Tibial nerve (tissue), 4 donors: ENCODE measurements at regions not wholly inside any gene's neighbourhood (a gene's known extent, or its start where the extent isn't known, plus 50 kb on each side); places are given as distances from the start of the nearest gene placed in this dataset.

Experiments
- DNase-seq, 2 donors: peaks; one replicate each; pipeline ENCODE4 v3.0.0-alpha.2; 2019; ENCODE audit warnings: low spot score in 2 of 2
- H3K27ac ChIP-seq, 4 donors: fragments of 200-600 bp; sonication (generic) in 3 of 4; one replicate each; pipeline ENCODE4 v1.5.1; 2017 to 2019; ENCODE audit warnings: mild to moderate bottlenecking in 1 of 4
- H3K27me3 ChIP-seq, 2 donors: fragments of 200-600 bp; sonication (generic) in 1 of 2; one replicate each; pipeline versions ENCODE4 v1.5.1 to v1.6.0; 2017 to 2019
- H3K36me3 ChIP-seq, 3 donors: fragments of 200-600 bp; sonication (generic); one replicate each; pipeline ENCODE4 v1.5.1; 2018 to 2019
- H3K4me1 ChIP-seq, 4 donors: fragments of 200-600 bp; sonication (generic) in 3 of 4; one replicate each; pipeline ENCODE4 v1.5.1; 2017 to 2019
- H3K4me3 ChIP-seq, 4 donors: fragments of 200-600 bp; sonication (generic) in 3 of 4; one replicate each; pipeline ENCODE4 v1.5.1; 2017 to 2019; ENCODE audit warnings: mild to moderate bottlenecking in 1 of 4, moderate library complexity in 1 of 4
- H3K9me3 ChIP-seq, 4 donors: fragments of 200-600 bp; sonication (generic) in 3 of 4; one replicate each; pipeline ENCODE4 v1.5.1; 2017 to 2019
- CTCF ChIP-seq, 5 experiments: fragments of 200-600 bp in 3 of 5; fragments of 450-650 bp in 2 of 5; sonication (generic) in 3 of 5; IDR thresholded peaks; one replicate each; pipeline ENCODE4 v1.5.1; 2016 to 2019; ENCODE audit warnings: antibody characterized with exemption in 5 of 5, mild to moderate bottlenecking in 3 of 5, moderate library complexity in 2 of 5
- EP300 ChIP-seq, 2 donors: sonication (generic); formaldehyde crosslinking; IDR thresholded peaks; one replicate each; pipeline ENCODE4 v1.6.1; 2017; ENCODE audit warnings: antibody characterized with exemption in 2 of 2, mild to moderate bottlenecking in 1 of 2
- POLR2A ChIP-seq, 2 donors: fragments of 450-650 bp; IDR thresholded peaks; one replicate each; pipeline ENCODE4 v1.6.1; 2017; ENCODE audit warnings: antibody characterized with exemption in 2 of 2, mild to moderate bottlenecking in 2 of 2, moderate library complexity in 2 of 2
- WGBS, 2 donors: methylation state at CpG; one replicate each; pipeline ENCODE4 v1.1.5; 2018; 5-methylcytosine and 5-hydroxymethylcytosine counted together

- no peak for DNase-seq
- Histone ChIP-seq H3K36me3 (no peaks in the 10 kb centered on the region), H3K9me3 (no peaks in the 10 kb centered on the region), H3K27me3 (no peaks in the 10 kb centered on the region), H3K27ac (peak overlapping the region; percentile 57 to 99 (median 88)), H3K4me3 (no peak overlapping the region), H3K4me1 (peaks cover 10 to 98% (median 81%) of the 10 kb centered on the region in 4 donors)
- TF ChIP-seq EP300 (IDR thresholded peaks at IDR 0.05): no peak
- TF ChIP-seq POLR2A (IDR thresholded peaks at IDR 0.05): no peak
- no peak for TF ChIP-seq CTCF (IDR thresholded peaks at IDR 0.05)
- 62 to 65% methylated on average over 16 to 22 of the region's 22 CpGs for WGBS, 2 donors
Observed at GRCh38 chr12:124505001-124505818, 62.2 kb downstream of the NCOR2 start.

DNA sequence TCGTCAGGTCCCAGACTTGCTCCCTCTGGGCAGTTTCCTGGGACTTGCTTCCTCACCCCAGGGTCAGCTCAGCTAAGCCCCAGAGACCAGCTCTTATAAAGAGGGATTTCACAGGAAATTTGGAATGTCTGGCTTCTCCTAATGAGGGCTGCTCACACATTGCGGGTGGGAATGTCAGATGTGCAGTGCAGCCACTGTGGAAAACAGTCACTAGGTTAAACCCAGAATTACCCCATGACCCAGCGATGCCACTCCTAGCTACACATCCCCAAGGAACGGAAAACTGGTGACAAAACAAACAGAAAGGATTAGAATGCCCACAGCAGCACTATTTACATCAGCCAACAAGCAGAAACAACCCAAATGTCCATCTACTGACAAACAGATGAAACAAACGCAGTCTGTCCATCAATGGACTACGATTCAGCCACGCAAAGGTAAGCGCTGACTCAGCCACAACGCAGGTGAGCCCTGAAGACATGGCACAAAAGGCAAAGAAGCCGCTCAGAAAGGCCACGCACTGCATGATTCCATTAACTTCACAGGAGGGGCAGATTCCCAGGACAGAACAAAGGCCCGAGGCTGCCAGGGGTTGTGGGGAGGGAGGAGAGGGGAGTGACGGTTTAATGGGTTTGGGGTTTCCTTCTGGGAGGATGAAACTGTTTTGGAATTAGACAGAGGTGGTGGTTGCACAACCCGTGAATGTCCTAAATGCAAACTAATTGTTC lies 63.0 kb downstream of the NCOR2 start:
- Histone ChIP-seq H3K4me3 (no peak overlapping the region), H3K9me3 (no peaks in the 10 kb centered on the region), H3K36me3 (no peaks in the 10 kb centered on the region), H3K27ac (peak overlapping the region; percentile 44 to 99 (median 76)), H3K27me3 (no peaks in the 10 kb centered on the region), H3K4me1 (peaks cover 7 to 98% (median 79%) of the 10 kb centered on the region in 4 donors)
- no peak for DNase-seq
- WGBS, 2 donors: 47 to 48% methylated on average over 14 of the region's 14 CpGs
- no peak for TF ChIP-seq CTCF (IDR thresholded peaks at IDR 0.05)
- no peak for TF ChIP-seq EP300 (IDR thresholded peaks at IDR 0.05)
- TF ChIP-seq POLR2A (IDR thresholded peaks at IDR 0.05): no peak

DNA sequence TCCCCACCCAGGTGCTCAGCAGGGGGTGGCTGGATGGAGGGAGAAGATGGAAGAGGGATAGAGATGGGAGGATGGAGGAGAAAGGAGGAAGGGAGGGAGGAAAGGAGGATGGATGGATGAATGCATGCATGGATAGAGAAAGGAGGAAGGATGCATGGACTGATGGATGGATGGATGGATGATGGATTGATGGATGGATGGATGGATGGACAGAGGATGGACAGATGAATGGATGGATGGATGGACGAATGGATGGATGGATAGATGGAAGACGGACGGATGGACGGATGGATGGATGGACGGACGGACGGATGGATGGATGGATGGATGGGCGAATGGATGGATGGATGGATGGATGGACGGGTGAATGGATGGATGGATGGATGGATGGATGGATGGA lies 64.1 kb downstream of the NCOR2 start:
- Histone ChIP-seq H3K4me1 (peaks cover 11 to 98% (median 79%) of the 10 kb centered on the region in 4 donors), H3K36me3 (no peaks in the 10 kb centered on the region), H3K9me3 (no peaks in the 10 kb centered on the region), H3K4me3 (no peak overlapping the region), H3K27ac (peak overlapping the region in 2 of 4 donors; percentile 78 to 88), H3K27me3 (no peaks in the 10 kb centered on the region)
- no peak for DNase-seq
- 86 to 88% methylated on average over 9 of the region's 9 CpGs for WGBS, 2 donors
- no peak for TF ChIP-seq CTCF (IDR thresholded peaks at IDR 0.05)

DNA sequence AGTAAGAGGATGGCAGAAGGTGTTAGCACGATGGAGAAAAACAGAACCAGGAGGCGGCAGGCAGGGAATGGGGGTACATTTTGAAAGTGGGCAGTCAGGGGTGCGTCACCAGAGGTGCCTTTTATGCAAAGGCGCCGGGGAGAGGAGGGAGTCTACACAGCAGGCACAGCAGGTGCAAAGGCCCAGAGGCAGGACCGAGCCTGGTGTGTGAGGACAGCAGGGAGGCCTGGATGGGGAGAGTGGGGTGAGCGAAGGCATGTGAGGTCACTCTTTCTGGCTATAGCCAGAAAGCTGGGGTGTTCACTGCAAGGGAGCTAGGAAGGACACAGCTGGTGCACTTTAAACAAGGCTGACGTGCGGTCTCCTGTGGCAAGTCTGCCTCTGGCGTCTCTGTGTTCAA lies 65.0 kb downstream of the NCOR2 start:
- DNase-seq: no peak
- TF ChIP-seq CTCF (IDR thresholded peaks at IDR 0.05): no peak
- no peak for TF ChIP-seq POLR2A (IDR thresholded peaks at IDR 0.05)
- no peak for TF ChIP-seq EP300 (IDR thresholded peaks at IDR 0.05)
- Histone ChIP-seq H3K27ac (peak overlapping the region in 2 of 4 donors; percentile 78 to 88), H3K9me3 (no peaks in the 10 kb centered on the region), H3K4me1 (peaks cover 9 to 98% (median 79%) of the 10 kb centered on the region in 4 donors), H3K27me3 (no peaks in the 10 kb centered on the region), H3K36me3 (no peaks in the 10 kb centered on the region), H3K4me3 (no peak overlapping the region)
- WGBS, 2 donors: 80 to 90% methylated on average over 10 of the region's 10 CpGs

DNA sequence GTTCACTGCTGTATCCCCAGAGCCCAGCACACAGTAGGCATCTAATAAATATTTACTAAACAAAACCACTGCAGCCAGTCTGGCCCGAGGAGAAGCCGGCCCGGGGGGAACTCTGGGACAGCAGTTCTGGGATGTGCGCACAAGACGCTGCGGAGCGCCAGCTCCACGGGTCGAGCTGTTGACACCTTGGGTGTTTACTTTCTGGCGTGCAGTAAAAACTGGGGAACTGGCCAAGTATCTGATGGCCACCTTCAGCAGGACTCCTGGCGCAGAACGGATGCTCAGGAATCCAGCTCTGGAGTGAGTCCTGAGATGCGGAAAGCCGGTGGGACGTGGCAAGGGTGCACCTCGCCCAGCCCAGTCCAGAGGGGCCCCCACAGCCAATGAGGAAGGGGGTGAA lies 65.6 kb downstream of the NCOR2 start:
- H3K4me1 ChIP-seq: peaks cover 9 to 98% (median 79%) of the 10 kb centered on the region in 4 donors
- WGBS, 2 donors: 56 to 65% methylated on average over 16 of the region's 16 CpGs
- TF ChIP-seq POLR2A (IDR thresholded peaks at IDR 0.05) (no peak), EP300 (IDR thresholded peaks at IDR 0.05) (no peak), CTCF (IDR thresholded peaks at IDR 0.05) (no peak)
- H3K27me3 ChIP-seq: no peaks in the 10 kb centered on the region
- peak overlapping the region; percentile 23 to 88 (median 62) for H3K27ac ChIP-seq
- no peak for DNase-seq
- no peak overlapping the region for H3K4me3 ChIP-seq
- no peaks in the 10 kb centered on the region for H3K36me3 ChIP-seq
- no peaks in the 10 kb centered on the region for H3K9me3 ChIP-seq
